VCaP (cell line): ENCODE measurements at regions not wholly inside any gene's neighbourhood (a gene's known extent, or its start where the extent isn't known, plus 50 kb on each side); places are given as distances from the start of the nearest gene placed in this dataset.
A peak's percentile ranks its signal among the peaks of the same experiment; 100 is the strongest.

Source experiments
- H3K27ac ChIP-seq: fragments of 450-650 bp; 2 replicates; pipeline ENCODE4 v1.5.1; 2017
- TF ChIP-seq, protein P1 (sequence below): fragments of 450-650 bp; conservative IDR thresholded peaks from 2 replicates; pipeline ENCODE4 v1.5.1; 2017; ENCODE audit warnings: mild to moderate bottlenecking, moderate library complexity

DNA sequence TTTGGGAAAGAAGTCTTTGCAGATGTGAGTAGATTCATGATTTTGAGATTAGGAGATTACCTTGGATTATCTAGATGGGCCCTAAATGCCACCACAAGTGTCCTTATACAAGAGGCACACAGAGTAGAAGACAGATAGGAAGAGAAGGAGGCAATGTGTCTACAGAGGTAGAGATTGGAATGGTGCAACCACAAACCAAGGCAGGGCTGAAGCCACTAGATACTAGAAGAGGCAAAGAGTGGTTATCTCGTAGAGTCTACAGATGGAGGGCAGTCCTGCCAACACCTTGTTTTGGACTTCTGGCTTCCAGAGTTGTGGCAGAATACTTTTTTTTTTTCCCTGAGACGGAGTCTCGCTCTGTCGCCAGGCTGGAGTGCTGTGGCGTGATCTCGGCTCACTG is 138.3 kb upstream of the AKIRIN2 start:
- no peak overlapping the region for H3K27ac ChIP-seq
- TF ChIP-seq, protein P1, sequence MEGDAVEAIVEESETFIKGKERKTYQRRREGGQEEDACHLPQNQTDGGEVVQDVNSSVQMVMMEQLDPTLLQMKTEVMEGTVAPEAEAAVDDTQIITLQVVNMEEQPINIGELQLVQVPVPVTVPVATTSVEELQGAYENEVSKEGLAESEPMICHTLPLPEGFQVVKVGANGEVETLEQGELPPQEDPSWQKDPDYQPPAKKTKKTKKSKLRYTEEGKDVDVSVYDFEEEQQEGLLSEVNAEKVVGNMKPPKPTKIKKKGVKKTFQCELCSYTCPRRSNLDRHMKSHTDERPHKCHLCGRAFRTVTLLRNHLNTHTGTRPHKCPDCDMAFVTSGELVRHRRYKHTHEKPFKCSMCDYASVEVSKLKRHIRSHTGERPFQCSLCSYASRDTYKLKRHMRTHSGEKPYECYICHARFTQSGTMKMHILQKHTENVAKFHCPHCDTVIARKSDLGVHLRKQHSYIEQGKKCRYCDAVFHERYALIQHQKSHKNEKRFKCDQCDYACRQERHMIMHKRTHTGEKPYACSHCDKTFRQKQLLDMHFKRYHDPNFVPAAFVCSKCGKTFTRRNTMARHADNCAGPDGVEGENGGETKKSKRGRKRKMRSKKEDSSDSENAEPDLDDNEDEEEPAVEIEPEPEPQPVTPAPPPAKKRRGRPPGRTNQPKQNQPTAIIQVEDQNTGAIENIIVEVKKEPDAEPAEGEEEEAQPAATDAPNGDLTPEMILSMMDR: no peak

DNA sequence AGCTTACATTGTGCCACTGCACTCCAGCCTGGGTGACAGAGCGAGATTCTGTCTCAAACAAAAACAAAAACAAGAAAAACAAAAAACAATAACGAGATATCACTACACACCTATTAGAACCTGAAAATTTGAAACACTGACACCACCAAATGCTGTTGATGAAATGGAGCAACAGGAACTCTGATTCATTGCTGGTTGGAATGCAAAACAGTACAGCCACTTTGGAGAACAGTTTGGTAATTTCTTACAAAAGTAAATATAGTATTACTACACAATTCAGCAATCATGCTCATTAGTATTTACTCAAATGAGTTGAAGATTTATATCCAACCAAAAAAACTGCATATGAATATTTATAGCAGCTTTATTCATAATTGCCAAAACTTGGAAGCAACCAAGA is 135.8 kb upstream of the AKIRIN2 start:
- H3K27ac ChIP-seq: no peak overlapping the region
- TF ChIP-seq, protein P1: no peak

DNA sequence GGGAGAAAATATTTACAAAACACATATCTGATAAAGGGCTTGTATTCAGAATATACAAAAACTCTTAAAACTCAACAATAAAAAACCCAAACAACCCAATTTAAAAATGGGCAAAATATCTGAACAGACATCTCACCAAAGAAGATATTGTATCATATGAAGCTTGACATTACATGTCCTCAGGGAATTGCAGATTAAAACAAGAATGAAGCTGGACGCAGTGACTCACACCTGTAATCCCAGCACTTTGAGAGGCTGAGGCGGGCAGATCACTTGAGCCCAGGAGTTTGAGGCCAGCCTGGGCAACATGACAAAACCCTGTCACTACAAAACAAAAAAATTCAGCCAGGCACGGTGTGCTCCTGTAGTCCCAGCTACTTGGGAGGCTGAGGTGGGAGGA is 135.4 kb upstream of the AKIRIN2 start:
- no peak overlapping the region for H3K27ac ChIP-seq
- TF ChIP-seq, protein P1: no peak

DNA sequence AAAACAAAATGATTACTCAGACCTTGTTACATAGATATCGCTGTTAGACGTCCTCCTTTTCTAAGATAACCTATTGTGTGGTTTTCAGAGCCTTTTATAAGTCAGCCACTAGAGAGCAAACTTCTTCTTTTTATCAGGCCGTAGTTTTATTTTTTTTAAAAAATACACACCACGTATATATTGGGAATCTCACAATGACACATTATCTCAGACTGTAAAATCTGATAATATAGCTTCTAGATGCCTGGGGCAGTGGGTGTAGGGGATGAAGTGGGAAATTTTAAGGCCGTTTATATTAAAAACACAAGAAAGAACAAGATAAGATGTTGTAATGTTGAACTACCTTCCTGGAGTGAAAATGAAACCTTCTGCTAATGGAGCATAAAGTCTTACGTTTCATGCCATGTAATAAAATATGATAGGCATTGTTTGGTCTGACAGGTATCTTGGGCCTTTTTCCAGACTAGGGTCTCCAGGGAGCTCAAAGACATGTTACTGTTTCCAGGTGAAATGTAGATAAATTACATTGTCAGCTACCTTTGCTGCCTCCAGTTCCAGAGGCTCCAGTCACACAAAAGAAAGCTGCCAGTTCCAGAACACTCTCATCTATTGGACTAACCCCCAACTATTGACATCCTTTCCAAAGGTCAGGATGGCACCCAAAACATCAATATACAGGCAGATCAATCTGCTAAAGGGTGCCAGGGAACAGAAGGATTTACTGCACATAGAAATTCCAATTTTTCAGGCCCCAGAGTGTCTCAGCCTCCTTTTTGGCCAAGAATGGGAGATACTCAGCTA is 130.2 kb upstream of the AKIRIN2 start:
- H3K27ac ChIP-seq: peak overlapping the region; percentile 51
- TF ChIP-seq, protein P1: peak; percentile 79

DNA sequence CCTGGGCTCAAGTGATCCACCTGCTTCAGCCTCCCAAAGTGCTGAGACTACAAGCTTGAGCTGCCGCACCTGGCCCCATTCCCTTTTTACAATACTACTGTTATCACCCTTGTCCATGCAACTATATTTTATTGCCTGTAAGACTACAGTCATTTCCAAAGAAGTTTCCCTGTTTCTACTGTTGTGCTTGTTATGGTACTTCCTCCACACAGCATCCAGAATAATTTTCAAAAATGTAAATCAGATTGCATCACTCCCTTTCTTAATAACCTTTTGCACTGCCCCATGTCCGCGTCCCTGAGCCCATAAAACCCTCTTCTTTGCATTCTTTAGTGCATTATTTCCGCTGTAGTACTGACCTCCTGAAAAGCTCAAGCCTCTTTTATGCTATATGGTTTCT is 128.9 kb upstream of the AKIRIN2 start:
- no peak overlapping the region for H3K27ac ChIP-seq
- TF ChIP-seq, protein P1: no peak

DNA sequence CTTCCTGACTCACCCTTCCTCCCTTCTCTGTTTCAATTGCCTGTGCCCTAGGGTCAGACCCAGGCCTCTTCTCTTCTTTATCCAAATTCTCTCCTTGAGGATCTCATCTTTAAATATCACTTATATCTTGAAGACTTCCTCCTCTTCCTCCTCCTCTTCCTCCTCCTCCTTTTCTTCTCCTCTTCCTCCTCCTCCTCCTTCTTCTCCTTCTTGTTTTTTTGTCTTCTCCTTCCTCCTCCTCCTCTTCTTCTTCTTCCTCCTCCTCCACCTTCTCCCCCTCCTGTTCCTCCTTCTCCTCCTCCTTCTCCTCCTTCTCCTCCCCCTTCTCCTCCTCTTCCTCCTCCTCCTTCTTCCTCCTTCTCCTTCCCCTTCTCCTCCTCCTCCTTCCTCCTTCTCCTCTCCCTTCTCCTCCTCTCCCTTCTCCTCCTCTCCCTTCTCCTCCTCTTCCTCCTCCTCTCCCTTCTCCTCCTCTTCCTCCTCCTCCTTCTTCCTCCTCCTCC is 127.6 kb upstream of the AKIRIN2 start:
- TF ChIP-seq, protein P1: no peak

DNA sequence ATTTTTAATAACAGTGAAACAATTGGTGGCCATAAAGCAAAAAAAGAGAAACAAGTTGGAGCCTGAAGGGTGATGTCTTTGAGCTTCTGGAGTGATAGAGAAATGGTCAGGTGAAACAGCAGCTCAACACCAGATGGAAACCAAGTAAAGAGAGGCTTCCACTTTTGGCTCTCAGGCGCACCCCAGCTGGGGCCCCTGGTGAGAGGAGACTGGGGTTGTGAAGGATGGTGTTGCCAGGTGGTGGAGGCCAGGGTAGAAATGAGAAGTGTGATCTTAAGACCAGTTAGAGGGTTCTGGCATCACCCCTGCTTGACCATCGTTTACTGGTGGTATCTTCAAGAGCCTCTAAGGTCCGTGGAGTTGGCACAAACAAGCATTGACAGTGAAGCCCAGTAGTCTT is 126.0 kb upstream of the AKIRIN2 start:
- TF ChIP-seq, protein P1: no peak
- no peak overlapping the region for H3K27ac ChIP-seq

More for the DNA sequence above, 127.6 kb upstream of the AKIRIN2 start:
- no peak overlapping the region for H3K27ac ChIP-seq
